BJ (cell line): ENCODE measurements at regions not wholly inside any gene's neighbourhood (a gene's known extent, or its start where the extent isn't known, plus 50 kb on each side); places are given as distances from the start of the nearest gene placed in this dataset.

ENCODE experiments used
- CTCF ChIA-PET: fragments of 350-600 bp; formaldehyde crosslinking; extraction: SDS; loops from one replicate; lab custom pipeline; 2021; ENCODE audit warnings: antibody characterized with exemption, inconsistent platforms; lab: Yijun Ruan, JAX
- POLR2A ChIA-PET: fragments of 300-600 bp; sonication (Branson Sonifier 250); formaldehyde crosslinking; extraction: SDS; loops from one replicate; lab custom pipeline; 2021; ENCODE audit warnings: antibody characterized with exemption; lab: Charles Lee
- DNase-seq: peaks from one replicate; pipeline ENCODE4 v3.0.0-alpha.2; 2011; ENCODE audit warnings: low read depth
- H3K27me3 ChIP-seq: 2 replicates; pipeline ENCODE4 v1.6.0; 2011; ENCODE audit warnings: low read length; ENCODE audit not compliant: control insufficient read depth, insufficient read depth
- H3K36me3 ChIP-seq: 2 replicates; pipeline ENCODE4 v1.5.1; 2011; ENCODE audit warnings: low read length; ENCODE audit not compliant: control insufficient read depth, insufficient read depth
- H3K4me3 ChIP-seq: 2 replicates; pipeline ENCODE4 v1.5.1; 2011; ENCODE audit warnings: low read depth, mild to moderate bottlenecking, control low read depth, low read length
- TF ChIP-seq, protein P1 (sequence below): IDR thresholded peaks from 2 replicates; pipeline ENCODE4 v1.5.1; 2011; ENCODE audit warnings: low read depth, mild to moderate bottlenecking, control low read depth, inconsistent platforms, low read length, moderate library complexity; ENCODE audit not compliant: insufficient read depth

DNA sequence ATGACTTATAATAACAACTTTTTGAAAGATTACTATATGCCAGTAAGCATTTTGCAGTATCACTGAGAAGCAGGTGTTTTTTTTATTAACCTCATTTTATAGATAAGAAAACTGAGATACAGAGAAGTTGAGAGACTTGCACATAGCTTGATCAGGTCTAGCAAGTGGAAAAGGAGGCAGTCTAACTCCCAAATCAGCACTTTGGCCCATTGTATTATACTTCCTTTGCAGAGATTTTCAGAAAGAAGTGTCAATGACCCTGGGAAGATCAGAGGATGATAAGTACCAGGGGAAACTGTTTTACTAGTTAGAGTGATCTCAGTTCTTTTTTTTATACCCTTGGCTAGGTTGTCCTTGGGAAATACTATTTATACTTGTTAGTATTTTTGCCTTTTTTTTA is 358.7 kb downstream of the SQOR start:
- CTCF ChIA-PET = no interaction called here
- Histone ChIP-seq H3K4me3 (no peak overlapping the region), H3K27me3 (no peaks in the 10 kb centered on the region)

DNA sequence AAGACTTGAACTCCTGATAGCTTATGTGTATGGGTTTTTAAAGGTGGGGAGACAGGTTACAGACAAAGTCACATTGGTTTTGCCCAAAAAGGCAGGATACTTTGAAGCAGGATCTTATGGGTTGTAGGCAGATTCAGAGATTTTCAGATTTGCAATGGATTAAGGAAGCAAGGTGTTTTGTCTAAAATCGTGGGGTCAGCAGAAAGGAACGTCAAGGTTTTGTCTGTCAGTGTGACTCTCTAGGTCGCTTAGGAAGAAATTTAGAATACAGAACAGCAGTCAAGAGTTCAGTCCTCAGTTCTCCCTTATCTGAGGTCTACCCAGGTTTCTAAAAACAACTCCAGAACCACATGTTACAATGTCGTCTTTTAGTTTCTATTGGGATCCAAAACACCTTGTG is 361.0 kb downstream of the SQOR start:
- Histone ChIP-seq H3K36me3 (no peaks in the 10 kb centered on the region), H3K4me3 (no peak overlapping the region), H3K27me3 (no peaks in the 10 kb centered on the region)
- ChIA-PET CTCF (interaction anchor here (0.6 to 1.4 kb wide), 2 partner anchors 14 to 135 kb away, joined by 3 to 4 read pairs; no protein-coding TSS in a partner anchor), POLR2A (no interaction called here)
- DNase-seq = no peak
- TF ChIP-seq, protein P1, sequence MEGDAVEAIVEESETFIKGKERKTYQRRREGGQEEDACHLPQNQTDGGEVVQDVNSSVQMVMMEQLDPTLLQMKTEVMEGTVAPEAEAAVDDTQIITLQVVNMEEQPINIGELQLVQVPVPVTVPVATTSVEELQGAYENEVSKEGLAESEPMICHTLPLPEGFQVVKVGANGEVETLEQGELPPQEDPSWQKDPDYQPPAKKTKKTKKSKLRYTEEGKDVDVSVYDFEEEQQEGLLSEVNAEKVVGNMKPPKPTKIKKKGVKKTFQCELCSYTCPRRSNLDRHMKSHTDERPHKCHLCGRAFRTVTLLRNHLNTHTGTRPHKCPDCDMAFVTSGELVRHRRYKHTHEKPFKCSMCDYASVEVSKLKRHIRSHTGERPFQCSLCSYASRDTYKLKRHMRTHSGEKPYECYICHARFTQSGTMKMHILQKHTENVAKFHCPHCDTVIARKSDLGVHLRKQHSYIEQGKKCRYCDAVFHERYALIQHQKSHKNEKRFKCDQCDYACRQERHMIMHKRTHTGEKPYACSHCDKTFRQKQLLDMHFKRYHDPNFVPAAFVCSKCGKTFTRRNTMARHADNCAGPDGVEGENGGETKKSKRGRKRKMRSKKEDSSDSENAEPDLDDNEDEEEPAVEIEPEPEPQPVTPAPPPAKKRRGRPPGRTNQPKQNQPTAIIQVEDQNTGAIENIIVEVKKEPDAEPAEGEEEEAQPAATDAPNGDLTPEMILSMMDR = no peak

More for the DNA sequence above, 358.7 kb downstream of the SQOR start:
- TF ChIP-seq, protein P1 = no peak
- no peak for DNase-seq
- POLR2A ChIA-PET = no interaction called here
- no peaks in the 10 kb centered on the region for H3K36me3 ChIP-seq

DNA sequence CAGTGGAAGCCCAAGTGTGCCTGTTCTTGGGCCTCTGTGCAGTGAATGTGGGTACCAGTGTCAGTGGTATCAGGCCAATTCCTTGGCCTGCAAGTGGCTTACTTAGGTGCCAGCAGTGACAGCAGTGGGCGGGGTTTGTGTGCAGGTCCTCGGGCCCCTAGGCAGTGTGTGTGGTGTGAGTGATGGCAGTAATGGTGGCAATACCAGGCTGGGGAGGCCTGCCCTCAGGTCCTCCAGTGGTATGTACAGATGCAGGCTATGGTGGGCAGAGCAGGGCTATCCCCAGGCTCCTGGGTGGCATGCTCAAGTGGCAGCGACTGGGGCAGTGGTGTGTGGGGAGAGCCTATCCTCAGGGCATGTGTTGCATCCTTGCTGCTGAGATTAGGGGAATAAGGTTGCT is 379.7 kb downstream of the SQOR start:
- DNase-seq = no peak
- H3K36me3 ChIP-seq = no peaks in the 10 kb centered on the region
- POLR2A ChIA-PET = no interaction called here
- TF ChIP-seq, protein P1 = no peak
- CTCF ChIA-PET = no interaction called here
- no peaks in the 10 kb centered on the region for H3K27me3 ChIP-seq
- no peak overlapping the region for H3K4me3 ChIP-seq

DNA sequence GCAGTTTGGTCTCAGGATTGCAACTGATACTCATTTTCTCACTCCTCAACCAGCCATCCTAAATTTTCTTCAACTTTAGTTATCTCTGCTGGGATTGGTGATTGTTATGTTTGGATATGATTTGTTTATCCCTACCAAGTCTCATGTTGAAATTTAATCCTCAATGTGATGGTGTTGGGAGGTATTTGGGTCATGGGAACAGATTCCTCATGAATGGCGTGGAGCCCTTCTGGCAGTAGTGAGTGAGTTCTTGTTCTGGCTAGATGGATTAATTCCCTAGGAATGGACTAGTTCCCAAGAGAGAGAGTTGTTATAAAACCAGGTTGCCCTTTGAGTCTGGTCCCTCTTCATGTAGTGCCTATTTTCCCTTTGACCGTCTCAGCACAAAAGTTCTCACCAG is 399.9 kb downstream of the SQOR start:
- POLR2A ChIA-PET = no interaction called here
- no peak for DNase-seq
- Histone ChIP-seq H3K27me3 (no peaks in the 10 kb centered on the region), H3K4me3 (no peak overlapping the region), H3K36me3 (no peaks in the 10 kb centered on the region)
- CTCF ChIA-PET = interaction anchor here (0.8 kb wide), 1 partner anchor 38 kb away, joined by 3 read pairs; no protein-coding TSS in a partner anchor
- TF ChIP-seq, protein P1 = no peak

DNA sequence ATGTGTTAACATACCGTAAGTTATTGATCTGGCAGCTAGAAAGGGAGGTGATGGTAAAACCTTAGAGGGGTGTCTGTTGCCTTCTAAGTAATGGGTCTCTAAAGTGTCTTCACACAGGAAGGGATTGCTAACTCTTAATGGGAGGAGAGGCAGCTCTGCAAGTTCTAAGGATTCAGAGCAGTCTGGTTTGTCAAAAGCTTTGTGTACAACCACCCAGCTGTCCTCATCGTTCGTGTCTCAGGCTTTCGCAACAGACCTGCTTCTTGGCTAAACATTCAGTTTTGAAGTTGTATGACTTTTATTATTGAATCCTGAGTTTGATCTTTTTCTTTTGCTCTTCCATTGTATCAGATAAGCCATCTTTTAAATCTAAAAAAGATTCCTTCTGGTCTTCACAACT is 404.9 kb downstream of the SQOR start:
- DNase-seq = no peak
- no peaks in the 10 kb centered on the region for H3K36me3 ChIP-seq
- ChIA-PET POLR2A (no interaction called here), CTCF (interaction anchor here (0.6 kb wide), 1 partner anchor 324 kb away, joined by 3 read pairs; no protein-coding TSS in a partner anchor)
- TF ChIP-seq, protein P1 = no peak
- no peak overlapping the region for H3K4me3 ChIP-seq
- H3K27me3 ChIP-seq = no peaks in the 10 kb centered on the region
